Uterus (tissue), 2 donors: ENCODE measurements at regions not wholly inside any gene's neighbourhood (a gene's known extent, or its start where the extent isn't known, plus 50 kb on each side); places are given as distances from the start of the nearest gene placed in this dataset.

ENCODE experiments used
- CTCF ChIP-seq, 4 experiments: fragments of 200-600 bp in 2 of 4; fragments of 450-650 bp in 2 of 4; sonication (generic) in 2 of 4; IDR thresholded peaks; one replicate each; pipeline ENCODE4 v1.5.1; 2016 to 2019; ENCODE audit warnings: antibody characterized with exemption in 4 of 4, mild to moderate bottlenecking in 2 of 4, moderate library complexity in 1 of 4
- POLR2A ChIP-seq, 2 donors: fragments of 450-650 bp; IDR thresholded peaks; one replicate each; pipeline ENCODE4 v1.6.1; 2016; ENCODE audit warnings: antibody characterized with exemption in 2 of 2, mild to moderate bottlenecking in 1 of 2, moderate library complexity in 1 of 2

- TF ChIP-seq CTCF (IDR thresholded peaks at IDR 0.05): no peak
- TF ChIP-seq POLR2A (IDR thresholded peaks at IDR 0.05): no peak
Observed at GRCh38 chr5:86074297-86074696, 543.4 kb upstream of the COX7C start.
